Neutrophil (primary cell): ENCODE measurements at regions not wholly inside any gene's neighbourhood (a gene's known extent, or its start where the extent isn't known, plus 50 kb on each side); places are given as distances from the start of the nearest gene placed in this dataset.
A peak's percentile ranks its signal among the peaks of the same experiment; 100 is the strongest.

Experiments used
- H3K27ac ChIP-seq: fragments of 200-600 bp; sonication (generic); 2 replicates; pipeline ENCODE4 v1.5.1; 2016; ENCODE audit warnings: mild to moderate bottlenecking, moderate library complexity
- H3K27me3 ChIP-seq: fragments of 200-600 bp; sonication (generic); 2 replicates; pipeline ENCODE4 v1.6.0; 2016; ENCODE audit warnings: mild to moderate bottlenecking
- H3K36me3 ChIP-seq: fragments of 200-600 bp; sonication (generic); 2 replicates; pipeline ENCODE4 v1.5.1; 2017
- H3K4me1 ChIP-seq, 2 experiments: fragments of 200-600 bp in 1 of 2; sonication (generic) in 1 of 2; 1 replicate in 1 of 2; 2 replicates in 1 of 2; pipeline versions ENCODE4 v1.5.1 to v1.6.1; 2013 to 2016; ENCODE audit warnings: low read depth in 1 of 2, low read length in 1 of 2, mild to moderate bottlenecking in 1 of 2, moderate library complexity in 1 of 2; ENCODE audit not compliant: control insufficient read depth in 1 of 2, insufficient read depth in 1 of 2
- H3K4me3 ChIP-seq, 2 experiments: fragments of 200-600 bp in 1 of 2; sonication (generic) in 1 of 2; 1 replicate in 1 of 2; 2 replicates in 1 of 2; pipeline ENCODE4 v1.5.1; 2013 to 2016; ENCODE audit warnings: low read depth in 1 of 2, low read length in 1 of 2, mild to moderate bottlenecking in 1 of 2, moderate library complexity in 1 of 2
- H3K9me3 ChIP-seq: fragments of 200-600 bp; sonication (generic); 2 replicates; pipeline ENCODE4 v1.5.1; 2016
- CTCF ChIP-seq: fragments of 200-600 bp; sonication (generic); IDR thresholded peaks from 2 replicates; pipeline ENCODE4 v1.5.1; 2016; ENCODE audit warnings: antibody characterized with exemption

- Histone ChIP-seq H3K27ac (peak overlapping the region; percentile 95), H3K36me3 (no peaks in the 10 kb centered on the region), H3K4me3 (peak overlapping the region in 1 of 2 experiments; percentile 46), H3K9me3 (no peaks in the 10 kb centered on the region), H3K4me1 (peaks cover 71 to 81% of the 10 kb centered on the region in 2 experiments), H3K27me3 (no peaks in the 10 kb centered on the region)
- TF ChIP-seq CTCF = no peak
Observed at GRCh38 chr2:43107679-43108078, 118.7 kb downstream of the ZFP36L2 start.

- Histone ChIP-seq H3K36me3 (no peaks in the 10 kb centered on the region), H3K27me3 (no peaks in the 10 kb centered on the region), H3K27ac (peak overlapping the region; percentile 95), H3K4me1 (peaks cover 68 to 76% of the 10 kb centered on the region in 2 experiments), H3K9me3 (no peaks in the 10 kb centered on the region), H3K4me3 (peak overlapping the region in 1 of 2 experiments; percentile 46)
- no peak for TF ChIP-seq CTCF
Observed at GRCh38 chr2:43106559-43107527, 119.6 kb downstream of the ZFP36L2 start.

GRCh38 chr2:43105586-43106558 is 120.5 kb downstream of the ZFP36L2 start:
- H3K27ac ChIP-seq = peak overlapping the region; percentile 95
- peak overlapping the region in 1 of 2 experiments; percentile 46 for H3K4me3 ChIP-seq
- peaks cover 63 to 72% of the 10 kb centered on the region in 2 experiments for H3K4me1 ChIP-seq
- no peaks in the 10 kb centered on the region for H3K27me3 ChIP-seq
- H3K9me3 ChIP-seq = no peaks in the 10 kb centered on the region
- TF ChIP-seq CTCF = peak; percentile 83
- H3K36me3 ChIP-seq = no peaks in the 10 kb centered on the region

GRCh38 chr2:43104763-43105162 is 121.6 kb downstream of the ZFP36L2 start:
- no peak overlapping the region for H3K4me3 ChIP-seq
- no peak for TF ChIP-seq CTCF
- H3K36me3 ChIP-seq = no peaks in the 10 kb centered on the region
- H3K9me3 ChIP-seq = no peaks in the 10 kb centered on the region
- H3K4me1 ChIP-seq = peaks cover 52 to 67% of the 10 kb centered on the region in 2 experiments
- peak overlapping the region; percentile 95 for H3K27ac ChIP-seq
- H3K27me3 ChIP-seq = no peaks in the 10 kb centered on the region

- no peaks in the 10 kb centered on the region for H3K36me3 ChIP-seq
- no peaks in the 10 kb centered on the region for H3K9me3 ChIP-seq
- H3K4me3 ChIP-seq = no peak overlapping the region
- no peaks in the 10 kb centered on the region for H3K27me3 ChIP-seq
- peaks cover 45 to 60% of the 10 kb centered on the region in 2 experiments for H3K4me1 ChIP-seq
- peak overlapping the region; percentile 95 for H3K27ac ChIP-seq
- TF ChIP-seq CTCF = no peak
Observed at GRCh38 chr2:43104106-43104505, 122.3 kb downstream of the ZFP36L2 start.
